GM18511 (cell line): ENCODE measurements at regions not wholly inside any gene's neighbourhood (a gene's known extent, or its start where the extent isn't known, plus 50 kb on each side); places are given as distances from the start of the nearest gene placed in this dataset.
"Not testable (repeated sequence)": the region's sequence is repeated elsewhere in the genome, so short reads cannot be mapped to it uniquely, and the experiment has no call there.

Source experiments
- ATAC-seq: cut with Tn5 transposase; IDR thresholded peaks from one replicate; pipeline ENCODE4 v1.9.1; 2021; ENCODE audit warnings: mild to moderate bottlenecking, moderate library complexity; ENCODE audit not compliant: unreplicated experiment

DNA sequence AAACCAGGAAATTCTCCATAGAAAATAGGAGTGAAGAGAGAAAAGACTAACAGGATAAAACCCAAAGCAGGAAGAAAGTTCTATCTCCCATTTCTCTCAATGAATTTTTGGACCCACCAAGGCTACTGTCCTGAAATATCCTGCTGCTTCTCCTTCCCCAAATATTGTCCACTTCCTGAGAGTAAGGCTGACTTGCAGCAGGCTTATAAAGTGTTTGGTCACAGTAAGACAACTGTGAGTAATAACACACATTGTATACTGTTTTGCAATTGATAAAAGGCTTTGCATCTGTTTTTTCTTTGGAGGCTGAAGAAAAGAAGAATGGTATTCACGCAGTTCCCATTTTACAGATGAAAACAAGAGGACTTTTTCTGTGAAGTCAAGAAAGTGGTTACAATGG lies 52.8 kb downstream of the FOXD4L6 start:
- not testable (repeated sequence) for ATAC-seq

DNA sequence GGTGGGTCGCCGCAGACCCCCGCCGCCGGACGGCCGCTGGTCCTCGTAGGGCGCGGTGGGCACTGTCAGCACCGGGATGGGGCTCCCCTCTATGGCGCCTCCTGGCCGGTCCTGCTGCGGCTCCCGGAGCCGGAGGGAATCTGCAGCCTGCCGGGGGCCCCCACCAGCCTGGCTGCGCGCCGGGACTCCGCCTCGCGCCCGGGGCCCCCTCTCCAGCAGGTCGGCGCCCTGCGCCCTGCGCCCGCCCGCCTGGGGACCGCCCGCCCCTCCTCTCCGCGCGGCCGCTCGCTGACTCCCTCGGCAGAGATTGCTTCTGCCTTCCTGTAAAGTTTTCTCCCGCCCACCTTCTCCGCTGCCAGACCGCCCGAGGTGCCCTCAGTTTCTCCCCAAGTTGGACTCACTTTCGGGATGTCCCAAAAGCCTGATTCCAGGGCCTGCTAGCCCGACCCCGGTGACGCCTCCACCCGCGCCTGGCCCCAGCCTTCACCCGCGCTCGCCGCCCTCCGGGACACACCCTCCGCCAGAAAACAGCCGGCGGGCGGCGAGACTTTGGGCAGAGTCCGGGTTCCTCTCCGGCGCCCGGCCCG lies 54.0 kb downstream of the FOXD4L6 start:
- ATAC-seq = peak; percentile 81

DNA sequence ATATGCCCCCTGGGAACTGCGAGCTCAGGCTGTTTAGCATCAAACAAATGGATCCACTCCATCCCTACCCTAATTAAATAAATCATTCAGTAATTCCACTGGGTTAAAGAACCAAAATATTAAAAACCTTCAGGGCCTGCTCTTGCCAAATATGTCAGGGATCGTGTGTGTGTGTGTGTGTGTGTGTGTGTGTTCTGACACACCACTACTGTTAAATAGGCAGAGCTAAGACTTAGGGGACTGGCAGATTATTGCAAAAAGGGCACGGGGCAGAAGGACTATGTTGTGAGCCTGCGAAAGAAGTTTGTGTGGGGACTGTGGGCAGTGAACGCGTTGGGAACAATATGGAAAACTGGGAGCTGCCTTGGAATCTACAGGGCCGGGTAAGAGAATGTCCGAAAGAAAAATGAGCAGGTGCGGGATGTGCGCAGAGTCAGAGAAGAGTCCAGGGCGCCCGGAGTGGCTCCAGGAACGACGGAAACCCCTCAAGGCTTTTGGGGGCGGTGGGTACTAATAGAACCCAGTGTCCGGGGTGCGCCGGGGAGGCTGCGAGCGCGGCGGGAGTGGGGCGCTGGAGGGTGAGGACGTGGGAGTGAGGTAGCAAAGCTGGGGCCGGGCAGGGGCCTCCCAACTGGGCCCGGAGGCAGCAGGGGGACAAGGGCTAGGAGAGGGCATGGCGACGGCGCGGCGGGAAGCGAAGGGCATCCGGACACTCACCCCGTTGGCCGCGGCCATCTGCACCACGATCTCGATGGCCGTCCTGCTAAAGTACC lies 54.8 kb downstream of the FOXD4L6 start:
- peak; percentile 0 for ATAC-seq

- peak; percentile 89 for ATAC-seq
Observed at GRCh38 chr9:41064125-41064795, 64.2 kb downstream of the FOXD4L6 start.

DNA sequence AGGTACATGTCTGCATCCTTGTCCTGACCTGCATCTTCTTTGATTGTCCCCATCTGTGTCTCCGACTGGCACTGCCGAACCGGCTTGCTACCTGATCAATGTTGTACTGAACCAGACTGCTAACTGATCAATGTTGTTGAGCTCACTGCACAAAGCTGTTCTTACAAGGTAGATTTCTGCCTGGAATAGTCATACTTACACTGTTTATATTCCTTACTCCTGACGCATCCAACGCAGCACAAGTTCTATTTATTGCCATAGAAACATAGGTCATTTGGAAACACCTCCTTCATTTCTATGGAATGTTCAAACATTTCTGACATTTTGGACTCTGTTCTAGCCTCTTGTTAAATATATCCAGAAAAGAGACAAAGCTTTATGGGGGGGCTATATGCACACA lies 65.2 kb downstream of the FOXD4L6 start:
- ATAC-seq = not testable (repeated sequence)

- ATAC-seq = not testable (repeated sequence)
Observed at GRCh38 chr9:41059603-41060002, 68.9 kb downstream of the FOXD4L6 start.

DNA sequence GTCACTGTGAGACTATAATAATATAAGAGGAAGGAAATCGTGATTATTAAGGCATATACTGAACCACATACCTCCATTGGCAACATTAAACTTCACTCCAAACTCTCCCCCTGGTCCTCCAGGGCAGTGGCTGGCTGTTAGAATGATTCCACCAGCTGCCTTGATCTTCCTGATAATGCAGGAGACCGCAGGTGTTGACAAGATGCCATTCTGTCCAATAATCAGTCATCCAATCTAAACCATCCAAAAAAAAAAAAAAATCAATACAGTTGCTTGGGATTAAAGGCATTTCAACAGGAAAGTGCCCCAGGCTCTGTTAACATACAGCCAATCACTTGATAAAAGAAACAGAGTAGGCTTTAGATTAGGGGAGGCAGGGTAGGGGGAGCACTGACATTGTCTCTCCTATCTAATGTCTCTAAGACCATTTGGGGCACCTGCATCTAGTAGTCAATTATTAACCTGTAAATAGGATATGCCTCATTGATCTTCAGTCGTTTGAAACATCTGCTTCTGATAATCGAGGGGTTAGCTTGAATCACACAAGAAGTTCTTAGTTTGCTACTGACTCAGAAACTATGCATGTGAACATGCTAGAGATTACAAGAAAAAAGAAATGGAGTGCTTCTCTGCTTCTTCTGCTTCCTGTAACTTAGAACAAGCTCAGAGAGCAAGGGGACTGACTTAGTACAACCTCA lies 74.7 kb downstream of the FOXD4L6 start:
- ATAC-seq = peak; percentile 94

GRCh38 chr9:41048672-41049071 lies 79.8 kb downstream of the FOXD4L6 start:
- ATAC-seq = not testable (repeated sequence)

DNA sequence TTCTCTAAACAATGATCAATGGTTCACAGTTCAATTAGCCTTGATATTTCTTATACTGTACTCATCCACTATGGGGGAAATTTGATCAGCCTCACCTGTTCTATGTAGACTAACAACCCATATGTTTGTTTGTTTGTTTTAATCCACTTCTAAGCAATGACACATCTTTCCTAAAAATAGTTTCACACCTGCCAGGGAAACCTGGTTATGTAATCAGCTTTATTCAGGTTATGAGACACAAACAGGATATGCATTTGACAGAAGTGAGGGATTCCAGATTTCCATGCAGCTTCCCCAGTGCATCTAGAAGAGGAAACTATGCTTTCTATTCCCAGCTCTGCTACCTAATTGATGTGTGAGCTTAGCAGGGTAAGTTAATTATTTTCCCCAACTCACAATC lies 80.7 kb downstream of the FOXD4L6 start:
- ATAC-seq = not testable (repeated sequence)

- ATAC-seq = not testable (repeated sequence)
Observed at GRCh38 chr9:41044930-41045329, 83.6 kb downstream of the FOXD4L6 start.

GRCh38 chr9:41043433-41043832 lies 85.0 kb downstream of the FOXD4L6 start:
- not testable (repeated sequence) for ATAC-seq

GRCh38 chr9:41042111-41042510 lies 86.4 kb downstream of the FOXD4L6 start:
- ATAC-seq = not testable (repeated sequence)

- ATAC-seq = not testable (repeated sequence)
Observed at GRCh38 chr9:41040705-41041342, 87.7 kb downstream of the FOXD4L6 start.

- not testable (repeated sequence) for ATAC-seq
Observed at GRCh38 chr9:41035276-41035675, 93.2 kb downstream of the FOXD4L6 start.

DNA sequence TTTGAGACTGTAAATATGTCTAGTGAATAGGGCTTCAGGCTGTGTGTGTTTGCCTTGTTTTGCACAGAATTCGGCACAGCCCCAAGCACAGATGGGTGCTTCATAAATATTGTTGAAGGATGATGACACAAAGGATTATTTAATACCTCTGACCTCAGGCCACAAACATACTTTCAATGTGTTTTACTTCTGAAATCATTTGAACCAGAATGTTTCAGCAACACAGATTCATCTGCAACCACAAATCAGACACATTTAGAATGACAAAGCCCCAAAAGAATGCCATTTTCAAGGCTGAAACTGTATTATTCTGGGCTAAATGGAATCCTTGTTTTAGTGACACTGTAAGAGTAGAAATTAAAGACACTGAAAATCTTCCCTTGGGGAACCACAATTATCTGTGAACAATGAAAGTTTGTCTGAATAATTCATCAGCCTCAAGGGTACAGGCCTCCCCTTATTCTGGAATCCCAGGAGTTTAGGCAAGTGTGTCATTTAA lies 93.7 kb downstream of the FOXD4L6 start:
- ATAC-seq = not testable (repeated sequence)

- ATAC-seq = not testable (repeated sequence)
Observed at GRCh38 chr9:41033877-41034276, 94.6 kb downstream of the FOXD4L6 start.

GRCh38 chr9:41033360-41033759 lies 95.1 kb downstream of the FOXD4L6 start:
- ATAC-seq = not testable (repeated sequence)

DNA sequence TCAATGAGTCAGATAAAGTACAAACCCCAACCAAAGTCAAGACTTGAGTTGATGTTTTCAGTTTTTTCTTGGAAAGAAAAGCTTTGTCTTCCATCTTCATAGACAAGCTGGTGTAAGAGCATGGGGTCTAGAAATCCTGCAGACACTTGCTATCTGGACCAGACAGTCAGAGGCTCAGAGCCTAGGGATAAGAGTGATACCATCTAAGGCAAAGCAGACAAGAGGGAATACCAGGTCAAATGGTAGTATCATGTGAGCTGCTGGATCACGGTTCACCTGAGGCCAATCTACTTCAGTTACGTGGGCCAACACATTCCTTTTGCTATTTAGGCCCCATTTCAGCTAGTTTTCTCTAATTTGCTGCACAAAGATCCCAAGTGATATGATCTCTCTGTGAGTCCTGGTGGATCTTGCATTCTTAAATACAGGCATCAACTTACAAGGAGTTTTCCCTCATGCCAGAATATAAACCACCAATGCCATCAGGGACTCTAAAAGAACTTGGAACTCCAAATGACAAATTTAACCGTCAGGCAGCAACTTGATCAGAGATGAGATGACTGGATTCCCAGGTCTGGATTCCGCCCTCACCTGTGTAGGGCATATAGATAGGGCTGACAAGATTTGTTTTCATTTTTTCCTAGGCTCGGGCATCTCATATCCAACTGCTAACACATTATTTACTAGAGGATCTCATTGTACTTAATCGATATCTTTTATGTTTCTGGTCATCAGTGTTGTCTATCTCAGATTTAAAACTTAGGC lies 101.4 kb downstream of the FOXD4L6 start:
- ATAC-seq = not testable (repeated sequence)

GRCh38 chr9:41022365-41022764 lies 106.1 kb downstream of the FOXD4L6 start:
- ATAC-seq = not testable (repeated sequence)
